ENCODE measurements at regions not wholly inside any gene's neighbourhood (a gene's known extent, or its start where the extent isn't known, plus 50 kb on each side); places are given as distances from the start of the nearest gene placed in this dataset.

- Histone ChIP-seq H3K36me3 (replicated peaks) (no peaks in the 10 kb centered on the region), H3K27me3 (replicated peaks) (no peaks in the 10 kb centered on the region), H3K4me3 (ENCODE audit: low read depth, low read length) (no peak overlapping the region), H3K27ac (no peak overlapping the region)
- DNase-seq = no peak
- no peak for TF ChIP-seq CTCF (IDR thresholded peaks at IDR 0.05; ENCODE audit: low read depth, low read length, missing control alignments)
- in situ Hi-C loops (cut with HindIII; ENCODE audit: low pct_ligation_motif_present, low sequenced_read_pairs) = no loop called here
Measured at GRCh38 chr13:44874176-44874575, 115.1 kb downstream of the NUFIP1 start.

- Histone ChIP-seq H3K4me3 (ENCODE audit: low read depth, low read length) (no peak overlapping the region), H3K27ac (no peak overlapping the region), H3K36me3 (replicated peaks) (no peaks in the 10 kb centered on the region), H3K27me3 (replicated peaks) (no peaks in the 10 kb centered on the region)
- in situ Hi-C loops (cut with HindIII; ENCODE audit: low pct_ligation_motif_present, low sequenced_read_pairs) = no loop called here
- no peak for TF ChIP-seq CTCF (IDR thresholded peaks at IDR 0.05; ENCODE audit: low read depth, low read length, missing control alignments)
- no peak for DNase-seq
Measured at GRCh38 chr13:44873461-44873860, 115.8 kb downstream of the NUFIP1 start.

- no peak for DNase-seq
- in situ Hi-C loops (cut with HindIII; ENCODE audit: low pct_ligation_motif_present, low sequenced_read_pairs) = no loop called here
- Histone ChIP-seq H3K27me3 (replicated peaks) (no peaks in the 10 kb centered on the region), H3K4me3 (ENCODE audit: low read depth, low read length) (no peak overlapping the region), H3K27ac (no peak overlapping the region), H3K36me3 (replicated peaks) (no peaks in the 10 kb centered on the region)
- no peak for TF ChIP-seq CTCF (IDR thresholded peaks at IDR 0.05; ENCODE audit: low read depth, low read length, missing control alignments)
Measured at GRCh38 chr13:44872751-44873150, 116.5 kb downstream of the NUFIP1 start.

- in situ Hi-C loops (cut with HindIII; ENCODE audit: low pct_ligation_motif_present, low sequenced_read_pairs) = no loop called here
- Histone ChIP-seq H3K27me3 (replicated peaks) (no peaks in the 10 kb centered on the region), H3K36me3 (replicated peaks) (no peaks in the 10 kb centered on the region), H3K4me3 (ENCODE audit: low read depth, low read length) (no peak overlapping the region), H3K27ac (no peak overlapping the region)
- no peak for DNase-seq
- no peak for TF ChIP-seq CTCF (IDR thresholded peaks at IDR 0.05; ENCODE audit: low read depth, low read length, missing control alignments)
Measured at GRCh38 chr13:44870456-44870929, 118.8 kb downstream of the NUFIP1 start.

- in situ Hi-C loops (cut with HindIII; ENCODE audit: low pct_ligation_motif_present, low sequenced_read_pairs) = no loop called here
Measured at GRCh38 chr13:44869167-44869566, 120.1 kb downstream of the NUFIP1 start.

More at GRCh38 chr13:44869167-44869566, 120.1 kb downstream of the NUFIP1 start:
- no peaks in the 10 kb centered on the region for H3K36me3 ChIP-seq (replicated peaks)
- H3K27ac ChIP-seq = no peak overlapping the region
- no peak for TF ChIP-seq CTCF (IDR thresholded peaks at IDR 0.05; ENCODE audit: low read depth, low read length, missing control alignments)
- H3K27me3 ChIP-seq (replicated peaks) = no peaks in the 10 kb centered on the region
- no peak for DNase-seq
- no peak overlapping the region for H3K4me3 ChIP-seq (ENCODE audit: low read depth, low read length)
